Neural progenitor cell (in vitro differentiated cells): ENCODE measurements at regions not wholly inside any gene's neighbourhood (a gene's known extent, or its start where the extent isn't known, plus 50 kb on each side); places are given as distances from the start of the nearest gene placed in this dataset.
A peak's percentile ranks its signal among the peaks of the same experiment; 100 is the strongest.

Source experiments
- DNase-seq: peaks from one replicate; pipeline ENCODE4 v3.0.0-alpha.2; 2016; ENCODE audit warnings: low spot score
- H2AFZ ChIP-seq: fragments of 200-600 bp; sonication (generic); replicated peaks from 2 replicates; pipeline ENCODE4 v1.6.1; 2016; ENCODE audit warnings: antibody characterized with exemption
- H3F3A ChIP-seq: fragments of 200-600 bp; sonication (generic); 2 replicates; pipeline ENCODE4 v1.6.1; 2016; ENCODE audit warnings: antibody characterized with exemption, low read depth
- H3K27ac ChIP-seq: fragments of 200-600 bp; sonication (generic); 2 replicates; pipeline ENCODE4 v1.5.1; 2016; ENCODE audit warnings: mild to moderate bottlenecking
- H3K27me3 ChIP-seq: fragments of 200-600 bp; sonication (generic); 2 replicates; pipeline ENCODE4 v1.6.1; 2016; ENCODE audit warnings: mild to moderate bottlenecking, moderate library complexity
- H3K36me3 ChIP-seq: fragments of 200-600 bp; sonication (generic); 2 replicates; pipeline ENCODE4 v1.5.1; 2016
- H3K4me1 ChIP-seq: fragments of 200-600 bp; sonication (generic); 2 replicates; pipeline ENCODE4 v1.6.1; 2016; ENCODE audit warnings: mixed run types
- H3K4me2 ChIP-seq: fragments of 200-600 bp; sonication (generic); 2 replicates; pipeline ENCODE4 v1.6.1; 2016
- H3K4me3 ChIP-seq: fragments of 200-600 bp; sonication (generic); 2 replicates; pipeline ENCODE4 v1.5.1; 2016
- H3K79me2 ChIP-seq: fragments of 200-600 bp; sonication (generic); 2 replicates; pipeline ENCODE4 v1.6.1; 2016; ENCODE audit warnings: low read depth
- H3K9ac ChIP-seq: fragments of 200-600 bp; sonication (generic); 2 replicates; pipeline ENCODE4 v1.6.1; 2016
- H3K9me3 ChIP-seq: fragments of 200-600 bp; sonication (generic); 2 replicates; pipeline ENCODE4 v1.5.1; 2016; ENCODE audit warnings: low read depth
- H4K20me1 ChIP-seq: fragments of 200-600 bp; sonication (generic); 2 replicates; pipeline ENCODE4 v1.6.1; 2016; ENCODE audit warnings: low read depth
- H3K27ac Mint-ChIP-seq: 3 replicates; pipeline ENCODE4 v1.8.0; 2021; ENCODE audit warnings: mixed read lengths
- H3K27me3 Mint-ChIP-seq: 2 replicates; pipeline ENCODE4 v1.8.0; 2022; ENCODE audit warnings: low read depth, mild to moderate bottlenecking, inconsistent platforms, moderate library complexity, mixed read lengths; ENCODE audit not compliant: insufficient read depth
- H3K36me3 Mint-ChIP-seq: 3 replicates; pipeline ENCODE4 v1.8.0; 2021; ENCODE audit warnings: mixed read lengths
- H3K4me1 Mint-ChIP-seq: 3 replicates; pipeline ENCODE4 v1.8.0; 2021; ENCODE audit warnings: mixed read lengths
- H3K4me3 Mint-ChIP-seq: 3 replicates; pipeline ENCODE4 v1.8.0; 2021; ENCODE audit warnings: mild to moderate bottlenecking, moderate library complexity, mixed read lengths
- H3K9me3 Mint-ChIP-seq: 3 replicates; pipeline ENCODE4 v1.8.0; 2020; ENCODE audit warnings: mixed read lengths
- CTCF ChIP-seq: fragments of 200-600 bp; sonication (generic); IDR thresholded peaks from 2 replicates; pipeline ENCODE4 v1.5.1; 2017; ENCODE audit warnings: antibody characterized with exemption, mild to moderate bottlenecking
- EZH2 ChIP-seq: fragments of 200-600 bp; sonication (generic); IDR thresholded peaks from 2 replicates; pipeline ENCODE4 v1.6.1; 2017; ENCODE audit warnings: antibody characterized with exemption, mild to moderate bottlenecking, moderate library complexity
- EZH2phosphoT487 ChIP-seq: fragments of 200-600 bp; sonication (generic); IDR thresholded peaks from 2 replicates; pipeline ENCODE4 v1.6.1; 2017; ENCODE audit warnings: antibody characterized with exemption

- no peak overlapping the region for H3K27ac ChIP-seq
- H3K36me3 ChIP-seq, result no peaks in the 10 kb centered on the region
- H3F3A ChIP-seq, result no peaks in the 10 kb centered on the region
- H3K4me3 ChIP-seq, result no peak overlapping the region
- peak overlapping the region; percentile 9 for H3K4me2 ChIP-seq
- no peaks in the 10 kb centered on the region for H3K79me2 ChIP-seq
- H3K27ac Mint-ChIP-seq, result no peak overlapping the region
- H3K4me1 ChIP-seq, result peaks cover 20% of the 10 kb centered on the region
- peaks cover 11% of the 10 kb centered on the region for H3K4me1 Mint-ChIP-seq
- TF ChIP-seq CTCF (no peak), EZH2 (no peak), EZH2phosphoT487 (no peak)
- no peaks in the 10 kb centered on the region for H4K20me1 ChIP-seq
- no peak overlapping the region for H3K4me3 Mint-ChIP-seq
- no peak overlapping the region for H2AFZ ChIP-seq
- DNase-seq, result peak; percentile 72
- H3K36me3 Mint-ChIP-seq, result peaks cover 3% of the 10 kb centered on the region
- no peaks in the 10 kb centered on the region for H3K9me3 ChIP-seq
- H3K27me3 Mint-ChIP-seq, result peaks cover 4% of the 10 kb centered on the region
- H3K9me3 Mint-ChIP-seq, result no peaks in the 10 kb centered on the region
- no peaks in the 10 kb centered on the region for H3K27me3 ChIP-seq
- no peak overlapping the region for H3K9ac ChIP-seq
Observed at GRCh38 chr4:158004101-158004500, 168.7 kb downstream of the GASK1B start.

- no peak overlapping the region for H2AFZ ChIP-seq
- no peak overlapping the region for H3K4me3 Mint-ChIP-seq
- H3K27ac Mint-ChIP-seq, result no peak overlapping the region
- no peak overlapping the region for H3K4me3 ChIP-seq
- H3K4me1 Mint-ChIP-seq, result peaks cover 5% of the 10 kb centered on the region
- no peak overlapping the region for H3K27ac ChIP-seq
- no peaks in the 10 kb centered on the region for H3K27me3 ChIP-seq
- no peak for DNase-seq
- TF ChIP-seq EZH2phosphoT487 (no peak), EZH2 (no peak), CTCF (no peak)
- no peaks in the 10 kb centered on the region for H3K9me3 Mint-ChIP-seq
- H4K20me1 ChIP-seq, result no peaks in the 10 kb centered on the region
- no peaks in the 10 kb centered on the region for H3K36me3 ChIP-seq
- H3K79me2 ChIP-seq, result no peaks in the 10 kb centered on the region
- no peaks in the 10 kb centered on the region for H3K36me3 Mint-ChIP-seq
- no peaks in the 10 kb centered on the region for H3F3A ChIP-seq
- H3K9ac ChIP-seq, result no peak overlapping the region
- H3K27me3 Mint-ChIP-seq, result peaks cover 4% of the 10 kb centered on the region
- no peaks in the 10 kb centered on the region for H3K9me3 ChIP-seq
- peaks cover 20% of the 10 kb centered on the region for H3K4me1 ChIP-seq
- no peak overlapping the region for H3K4me2 ChIP-seq
Observed at GRCh38 chr4:158003212-158003611, 169.6 kb downstream of the GASK1B start.

- no peaks in the 10 kb centered on the region for H3K36me3 Mint-ChIP-seq
- Histone ChIP-seq H3K4me1 (peaks cover 20% of the 10 kb centered on the region), H3K4me2 (no peak overlapping the region), H3K9ac (no peak overlapping the region), H4K20me1 (no peaks in the 10 kb centered on the region), H2AFZ (no peak overlapping the region), H3K36me3 (no peaks in the 10 kb centered on the region), H3K27ac (no peak overlapping the region), H3K79me2 (no peaks in the 10 kb centered on the region), H3F3A (no peaks in the 10 kb centered on the region), H3K9me3 (no peaks in the 10 kb centered on the region), H3K4me3 (no peak overlapping the region), H3K27me3 (no peaks in the 10 kb centered on the region)
- H3K9me3 Mint-ChIP-seq, result no peaks in the 10 kb centered on the region
- H3K4me1 Mint-ChIP-seq, result peaks cover 5% of the 10 kb centered on the region
- TF ChIP-seq EZH2, result no peak
- no peak for TF ChIP-seq EZH2phosphoT487
- no peak for TF ChIP-seq CTCF
- H3K27ac Mint-ChIP-seq, result no peak overlapping the region
- H3K4me3 Mint-ChIP-seq, result no peak overlapping the region
- peaks cover 2% of the 10 kb centered on the region for H3K27me3 Mint-ChIP-seq
- DNase-seq, result no peak
Observed at GRCh38 chr4:158002173-158002572, 170.7 kb downstream of the GASK1B start.

- H3K4me2 ChIP-seq, result no peak overlapping the region
- Mint-ChIP-seq H3K36me3 (no peaks in the 10 kb centered on the region), H3K27me3 (peaks cover 2% of the 10 kb centered on the region), H3K4me1 (peaks cover 5% of the 10 kb centered on the region), H3K27ac (no peak overlapping the region), H3K4me3 (no peak overlapping the region), H3K9me3 (no peaks in the 10 kb centered on the region)
- H3K4me3 ChIP-seq, result no peak overlapping the region
- no peak overlapping the region for H2AFZ ChIP-seq
- H3K9me3 ChIP-seq, result no peaks in the 10 kb centered on the region
- TF ChIP-seq EZH2phosphoT487 (no peak), EZH2 (no peak), CTCF (no peak)
- H3K27me3 ChIP-seq, result no peaks in the 10 kb centered on the region
- H4K20me1 ChIP-seq, result no peaks in the 10 kb centered on the region
- H3K4me1 ChIP-seq, result peaks cover 20% of the 10 kb centered on the region
- no peak overlapping the region for H3K27ac ChIP-seq
- H3F3A ChIP-seq, result no peaks in the 10 kb centered on the region
- DNase-seq, result no peak
- H3K9ac ChIP-seq, result no peak overlapping the region
- no peaks in the 10 kb centered on the region for H3K79me2 ChIP-seq
- no peaks in the 10 kb centered on the region for H3K36me3 ChIP-seq
Observed at GRCh38 chr4:158001756-158002155, 171.1 kb downstream of the GASK1B start.
